Mesodermal cell (in vitro differentiated cells): ENCODE measurements at regions not wholly inside any gene's neighbourhood (a gene's known extent, or its start where the extent isn't known, plus 50 kb on each side); places are given as distances from the start of the nearest gene placed in this dataset.
"Not testable (repeated sequence)": the region's sequence is repeated elsewhere in the genome, so short reads cannot be mapped to it uniquely, and the experiment has no call there.

Experiments
- H3K27ac ChIP-seq: 2 replicates; pipeline ENCODE4 v1.7.0; 2013; ENCODE audit warnings: mild to moderate bottlenecking, low read depth, low read length, moderate library complexity; ENCODE audit not compliant: severe bottlenecking
- H3K36me3 ChIP-seq: 2 replicates; pipeline ENCODE4 v1.7.1; 2013; ENCODE audit warnings: mild to moderate bottlenecking, low read length, moderate library complexity; ENCODE audit not compliant: control insufficient read depth, insufficient read depth
- H3K4me1 ChIP-seq: one replicate; pipeline ENCODE4 v1.7.1; 2013; ENCODE audit warnings: mild to moderate bottlenecking, low read length; ENCODE audit not compliant: insufficient read depth, control insufficient read depth, poor library complexity, severe bottlenecking
- H3K4me3 ChIP-seq: 2 replicates; pipeline ENCODE4 v1.7.0; 2013; ENCODE audit warnings: low read length, control low read depth, mild to moderate bottlenecking; ENCODE audit not compliant: insufficient read depth, poor library complexity, severe bottlenecking; ENCODE audit errors: extremely low read depth
- H3K9me3 ChIP-seq: 2 replicates; pipeline ENCODE4 v1.7.1; 2013; ENCODE audit warnings: mild to moderate bottlenecking, low read length, moderate library complexity; ENCODE audit not compliant: control insufficient read depth
- WGBS, 2 experiments: methylation state at CpG; one replicate each; pipeline ENCODE4 v1.1.5; 2013; ENCODE audit warnings: missing lambda C conversion rate in 2 of 2; ENCODE audit not compliant: insufficient coverage in 2 of 2; 5-methylcytosine and 5-hydroxymethylcytosine counted together

DNA sequence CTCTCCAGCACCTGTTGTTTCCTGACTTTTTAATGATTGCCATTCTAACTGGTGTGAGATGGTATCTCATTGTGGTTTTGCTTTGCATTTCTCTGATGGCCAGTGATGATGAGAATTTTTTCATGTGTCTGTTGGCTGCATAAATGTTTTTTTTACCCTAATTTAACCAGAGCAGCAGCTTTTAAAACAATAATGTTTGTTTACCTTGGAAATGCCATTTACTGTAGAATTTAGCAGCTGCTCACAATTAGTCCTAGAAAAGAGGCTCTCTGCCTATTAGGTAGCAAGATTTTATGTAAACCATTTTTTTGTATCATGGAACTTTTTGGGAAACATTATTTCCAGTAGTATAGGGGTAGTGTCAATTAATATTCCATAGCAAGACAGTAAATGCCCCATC lies 761.4 kb downstream of the ZNF385D start:
- not testable (repeated sequence) for H3K4me1 ChIP-seq, H3K4me3 ChIP-seq, H3K9me3 ChIP-seq, H3K36me3 ChIP-seq, H3K27ac ChIP-seq

DNA sequence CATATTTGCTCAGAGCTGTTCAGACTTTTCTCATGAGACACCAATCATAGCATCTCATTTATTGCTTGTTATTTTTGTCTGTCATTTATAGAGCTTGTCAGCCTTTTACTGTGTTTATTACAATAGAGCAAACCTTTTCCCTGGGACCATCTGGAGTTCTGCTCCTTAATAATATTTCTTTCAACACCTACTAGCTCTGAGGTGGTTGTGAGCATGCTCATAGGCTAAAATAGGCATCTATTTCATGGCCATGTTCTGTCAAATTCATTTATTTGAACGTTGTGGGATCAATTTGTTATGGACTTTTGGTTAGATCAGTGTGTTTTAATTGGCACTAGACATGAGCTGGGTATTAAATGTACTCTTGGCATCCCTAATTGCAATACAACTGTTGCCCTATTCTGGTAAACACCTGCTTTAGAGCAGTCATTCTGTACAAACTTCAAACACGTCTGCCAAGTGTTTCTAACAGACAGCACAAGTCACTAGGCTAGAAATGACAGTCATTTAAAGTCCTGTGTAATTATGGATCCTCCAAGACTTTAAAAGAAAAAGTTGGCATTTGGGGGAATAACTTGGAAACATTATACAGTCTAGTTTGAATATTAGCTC lies 766.3 kb downstream of the ZNF385D start:
- WGBS, 2 experiments, result 86% methylated on average over 1 of the region's 2 CpGs; no CpG with 5 or more reads in 1 of the 2 experiments
- Histone ChIP-seq H3K27ac (no peak overlapping the region), H3K9me3 (no peaks in the 10 kb centered on the region), H3K4me1 (no peaks in the 10 kb centered on the region), H3K36me3 (no peaks in the 10 kb centered on the region), H3K4me3 (no peak overlapping the region)

DNA sequence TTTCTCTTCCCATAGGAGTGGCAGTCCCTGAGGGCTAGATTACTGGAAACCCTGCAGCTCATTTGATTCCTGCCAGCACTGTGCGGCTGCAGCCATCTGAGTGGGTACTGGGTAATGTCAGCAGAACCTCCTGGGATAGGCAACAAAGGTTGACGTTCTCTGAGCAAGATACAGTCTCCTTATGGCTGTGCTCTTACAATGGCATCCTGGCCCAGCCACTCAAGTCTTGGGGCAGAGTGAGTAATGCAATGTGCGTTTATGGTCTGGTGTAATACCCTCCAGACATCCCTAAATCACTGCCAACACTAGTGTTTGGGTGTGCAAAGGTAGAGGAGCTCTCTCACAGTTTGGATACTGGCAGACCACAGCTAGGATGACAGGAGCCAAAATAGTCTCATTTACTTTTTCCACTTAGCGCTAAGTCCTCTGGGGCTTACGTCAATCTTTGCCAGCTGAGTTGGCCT lies 775.8 kb downstream of the ZNF385D start:
- H3K27ac ChIP-seq, result no peak overlapping the region
- no peaks in the 10 kb centered on the region for H3K4me1 ChIP-seq
- WGBS, 2 experiments, result 85 to 100% methylated on average over 3 to 5 of the region's 5 CpGs
- no peaks in the 10 kb centered on the region for H3K9me3 ChIP-seq
- H3K36me3 ChIP-seq, result no peaks in the 10 kb centered on the region
- no peak overlapping the region for H3K4me3 ChIP-seq

DNA sequence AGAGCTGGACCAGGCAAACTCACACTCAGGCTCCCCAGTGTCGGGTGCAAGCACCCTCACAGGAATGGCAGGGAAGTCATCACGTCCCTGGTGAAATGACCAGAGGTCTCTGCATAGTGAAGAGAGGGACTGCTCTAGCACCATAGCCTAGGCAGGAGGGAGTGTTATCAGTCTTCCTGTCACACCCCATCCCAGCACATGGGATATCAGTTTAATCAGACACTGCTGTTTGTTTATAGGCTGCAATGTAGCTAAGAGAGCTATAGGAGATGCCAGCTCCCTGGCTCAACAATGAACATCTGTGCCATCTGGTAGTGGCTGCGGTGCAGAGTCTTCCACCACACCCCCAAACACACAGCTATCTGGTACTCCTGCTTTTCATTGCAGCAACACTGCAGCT lies 776.6 kb downstream of the ZNF385D start:
- H3K4me1 ChIP-seq, result no peaks in the 10 kb centered on the region
- H3K27ac ChIP-seq, result no peak overlapping the region
- H3K9me3 ChIP-seq, result no peaks in the 10 kb centered on the region
- WGBS, 2 experiments, result 85 to 92% methylated on average over 2 of the region's 3 CpGs
- H3K4me3 ChIP-seq, result no peak overlapping the region
- H3K36me3 ChIP-seq, result no peaks in the 10 kb centered on the region

DNA sequence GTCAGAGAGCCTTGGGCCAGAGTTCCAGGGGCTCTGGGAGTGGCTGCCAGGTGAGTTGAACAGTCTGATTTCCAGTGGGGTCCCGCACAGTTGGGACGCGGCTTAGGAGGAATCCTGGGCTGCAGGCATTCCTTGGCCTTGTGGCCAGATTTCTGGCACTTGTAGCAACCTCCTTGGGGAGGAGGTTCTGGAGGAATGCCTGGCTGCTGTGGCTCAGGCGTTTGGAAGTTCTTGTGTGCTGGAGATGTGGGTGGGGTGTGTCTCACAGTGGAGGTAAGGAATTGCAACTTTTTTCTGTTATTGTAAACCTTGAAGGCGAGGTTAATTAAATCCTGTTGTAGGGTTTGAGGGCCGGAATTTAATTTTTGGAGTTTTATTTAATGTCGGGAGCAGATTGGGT lies 780.2 kb downstream of the ZNF385D start:
- H3K36me3 ChIP-seq, H3K9me3 ChIP-seq, H3K4me3 ChIP-seq, H3K27ac ChIP-seq, H3K4me1 ChIP-seq: not testable (repeated sequence)
- WGBS, 2 experiments, result 83 to 90% methylated on average over 1 to 3 of the region's 7 CpGs

DNA sequence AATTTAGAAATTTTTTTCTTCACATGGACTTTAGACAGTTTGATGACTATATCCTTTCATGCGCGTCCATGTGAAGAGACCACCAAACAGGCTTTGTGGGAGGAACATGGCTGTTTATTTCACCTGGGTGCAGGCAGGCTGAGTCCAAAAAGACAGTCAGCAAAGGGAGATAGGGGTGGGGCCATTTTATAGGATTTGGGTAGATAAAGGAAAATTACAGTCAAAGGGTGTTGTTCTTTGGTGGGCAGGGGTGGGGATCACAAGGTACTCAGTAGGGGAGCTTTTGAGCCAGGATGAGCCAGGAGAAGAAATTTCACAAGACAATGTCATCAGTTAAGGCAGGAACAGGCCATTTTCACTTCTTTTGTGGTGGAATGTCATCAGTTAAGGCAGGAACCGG lies 781.5 kb upstream of the SGO1 start:
- 83 to 86% methylated on average over 2 of the region's 3 CpGs for WGBS, 2 experiments
- not testable (repeated sequence) for H3K36me3 ChIP-seq, H3K4me1 ChIP-seq, H3K27ac ChIP-seq, H3K9me3 ChIP-seq, H3K4me3 ChIP-seq

DNA sequence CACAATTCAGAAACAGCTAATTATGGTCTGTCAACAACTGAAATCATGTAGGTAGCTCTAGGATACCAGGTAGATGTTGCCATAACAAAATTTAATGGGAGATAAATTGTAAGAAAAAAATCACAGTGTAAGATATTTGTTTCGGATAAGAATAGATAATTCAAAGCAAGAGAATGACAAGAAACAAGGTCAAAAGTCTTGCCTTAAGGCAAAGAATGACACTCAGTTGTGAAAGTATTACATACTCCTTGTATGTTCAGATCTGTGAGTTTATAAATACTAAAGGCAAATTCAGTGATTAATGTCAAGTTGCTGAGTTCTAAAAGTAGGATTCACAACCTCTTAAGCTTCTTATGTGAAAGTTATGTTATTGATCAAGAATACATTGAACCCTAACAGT lies 772.2 kb upstream of the SGO1 start:
- WGBS, 2 experiments, result 86 to 100% methylated on average over 1 of the region's 1 CpG
- no peak overlapping the region for H3K4me3 ChIP-seq
- no peak overlapping the region for H3K27ac ChIP-seq
- no peaks in the 10 kb centered on the region for H3K4me1 ChIP-seq
- no peaks in the 10 kb centered on the region for H3K36me3 ChIP-seq
- H3K9me3 ChIP-seq, result no peaks in the 10 kb centered on the region

DNA sequence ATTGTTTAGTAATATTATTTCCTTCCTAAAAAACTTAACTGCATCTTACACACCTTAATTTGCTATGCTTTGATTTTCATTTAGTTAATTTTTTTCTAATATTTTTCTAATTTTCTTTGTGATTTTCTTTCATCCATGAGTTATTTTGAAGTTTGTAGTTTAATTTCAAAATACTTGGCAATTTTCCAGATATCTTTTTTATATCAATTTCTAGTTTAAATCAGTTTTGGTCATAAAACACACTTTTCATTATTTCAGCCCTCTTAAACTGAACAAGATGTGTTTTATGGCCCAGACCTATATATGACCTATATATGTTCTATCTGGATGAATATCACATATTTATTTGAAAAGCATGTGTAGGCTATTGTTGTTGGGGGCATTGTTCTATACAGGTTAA lies 759.9 kb upstream of the SGO1 start:
- no peak overlapping the region for H3K4me3 ChIP-seq
- H3K36me3 ChIP-seq, result no peaks in the 10 kb centered on the region
- H3K9me3 ChIP-seq, result no peaks in the 10 kb centered on the region
- H3K27ac ChIP-seq, result no peak overlapping the region
- H3K4me1 ChIP-seq, result no peaks in the 10 kb centered on the region

DNA sequence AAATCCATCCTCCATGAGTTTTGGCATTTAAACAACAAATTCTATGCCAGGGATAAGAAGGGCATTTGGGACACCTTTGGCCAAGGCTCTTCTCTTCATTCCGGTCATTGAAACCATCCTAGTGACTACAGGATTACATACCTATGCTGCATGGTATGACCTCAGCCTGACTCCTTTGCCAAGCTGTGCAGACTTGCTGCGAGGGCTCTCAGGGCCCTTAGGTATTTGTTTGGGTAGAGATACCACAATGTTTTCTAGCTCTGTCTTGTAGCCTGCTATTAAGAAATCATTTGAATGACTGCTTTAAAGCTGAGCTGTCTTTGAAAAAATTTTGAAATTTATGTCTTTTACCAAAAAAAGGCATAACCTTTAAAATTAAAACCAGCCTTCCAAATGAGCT lies 749.8 kb upstream of the SGO1 start:
- H3K36me3 ChIP-seq, result no peaks in the 10 kb centered on the region
- H3K4me1 ChIP-seq, result no peaks in the 10 kb centered on the region
- WGBS, 2 experiments, result 90 to 94% methylated on average over 2 of the region's 2 CpGs
- no peaks in the 10 kb centered on the region for H3K9me3 ChIP-seq
- H3K4me3 ChIP-seq, result no peak overlapping the region
- no peak overlapping the region for H3K27ac ChIP-seq

DNA sequence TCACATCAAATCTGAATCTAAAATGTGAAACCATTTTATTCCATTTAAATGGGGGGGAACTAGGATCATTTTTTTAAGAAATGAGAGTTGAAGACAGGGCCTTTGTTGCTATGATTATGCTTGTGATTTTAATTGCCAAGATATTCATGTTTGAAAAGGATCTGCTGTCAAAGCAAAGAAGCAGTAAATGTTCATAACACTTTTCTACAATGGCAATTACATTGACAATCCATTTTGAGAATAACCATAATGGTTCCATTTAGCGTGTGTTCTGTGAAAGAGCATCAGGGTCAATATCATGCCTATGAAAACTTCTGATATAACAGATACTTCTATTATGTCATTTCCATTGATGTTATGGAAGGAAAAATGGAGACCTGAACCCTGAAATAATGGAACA lies 745.8 kb upstream of the SGO1 start:
- H3K4me3 ChIP-seq, result no peak overlapping the region
- H3K9me3 ChIP-seq, result no peaks in the 10 kb centered on the region
- H3K4me1 ChIP-seq, result no peaks in the 10 kb centered on the region
- no peak overlapping the region for H3K27ac ChIP-seq
- no CpG with 5 or more reads among the region's 1 CpG for WGBS, 2 experiments
- no peaks in the 10 kb centered on the region for H3K36me3 ChIP-seq

DNA sequence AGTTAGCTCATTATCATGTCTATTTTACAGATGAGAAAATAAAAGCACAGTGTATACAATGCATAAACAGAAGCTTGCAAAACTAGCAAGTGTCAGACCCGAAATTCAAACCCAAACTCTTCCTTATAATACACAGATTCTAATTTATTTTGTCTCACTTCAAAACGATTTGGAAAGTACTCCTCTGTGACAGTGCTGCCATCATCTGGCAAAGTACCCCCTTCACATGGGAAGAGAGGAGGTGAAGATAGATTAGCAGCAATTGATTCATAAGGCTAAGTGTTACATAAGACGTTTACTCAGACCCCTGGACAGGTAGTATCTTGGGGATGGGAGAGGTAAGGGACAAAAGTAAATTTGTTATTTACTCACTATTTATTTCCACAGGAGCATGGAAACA lies 744.0 kb upstream of the SGO1 start:
- Histone ChIP-seq H3K4me1 (no peaks in the 10 kb centered on the region), H3K36me3 (no peaks in the 10 kb centered on the region), H3K27ac (no peak overlapping the region), H3K9me3 (no peaks in the 10 kb centered on the region), H3K4me3 (no peak overlapping the region)
- no CpG with 5 or more reads among the region's 3 CpGs for WGBS, 2 experiments
